ENCODE measurements at regions not wholly inside any gene's neighbourhood (a gene's known extent, or its start where the extent isn't known, plus 50 kb on each side); places are given as distances from the start of the nearest gene placed in this dataset.

- no peak overlapping the region for H3K4me2 ChIP-seq (ENCODE audit: control insufficient read depth, extremely low read depth, insufficient read depth, low read depth, low read length)
- no peaks in the 10 kb centered on the region for H3K9me3 ChIP-seq (ENCODE audit: control insufficient read depth, low read depth, low read length)
- no peak for DNase-seq (ENCODE audit: low read depth, low spot score)
- FAIRE-seq, result peak; percentile 49
- H3K9ac ChIP-seq (ENCODE audit: control insufficient read depth, extremely low read depth, insufficient read depth, low read length), result no peak overlapping the region
- dilution Hi-C loops (cut with MboI; ENCODE audit: extremely low pct_ligation_motif_present, low sequenced_read_pairs), result no loop called here
- H2AFZ ChIP-seq (ENCODE audit: control insufficient read depth, low read length), result peak overlapping the region; percentile 58
- no peaks in the 10 kb centered on the region for H4K20me1 ChIP-seq (ENCODE audit: control insufficient read depth, extremely low read depth, insufficient read depth, low read length)
- peaks cover 3% of the 10 kb centered on the region for H3K4me1 ChIP-seq (ENCODE audit: control insufficient read depth, extremely low read depth, insufficient read depth, low read length)
- H3K79me2 ChIP-seq (ENCODE audit: control insufficient read depth, insufficient read depth, low read length), result no peaks in the 10 kb centered on the region
- TF ChIP-seq CTCF (optimal IDR thresholded peaks at IDR 0.05 in 1 of 3, IDR thresholded peaks at IDR 0.05 in 1 of 3, conservative IDR thresholded peaks at IDR 0.05 in 1 of 3; ENCODE audit: extremely low read depth in 1 of 3, insufficient read depth in 2 of 3, low read length in 3 of 3) (no peak), EZH2 (IDR thresholded peaks at IDR 0.05; ENCODE audit: low read length) (no peak)
- H3K9me1 ChIP-seq (ENCODE audit: control insufficient read depth, extremely low read depth, insufficient read depth, low read length), result no peaks in the 10 kb centered on the region
- H3K36me3 ChIP-seq (ENCODE audit: control insufficient read depth in 2 of 2, extremely low read depth in 1 of 2, insufficient read depth in 2 of 2, low read length in 2 of 2), result no peaks in the 10 kb centered on the region
- no peak overlapping the region for H3K27ac ChIP-seq (ENCODE audit: control insufficient read depth, insufficient read depth, low read length)
- no peaks in the 10 kb centered on the region for H3K27me3 ChIP-seq (ENCODE audit: control insufficient read depth, extremely low read depth, insufficient read depth, low read length)
- H3K4me3 ChIP-seq (ENCODE audit: control insufficient read depth in 2 of 3, extremely low read depth in 1 of 3, insufficient read depth in 2 of 3, low read depth in 1 of 3, low read length in 3 of 3), result no peak overlapping the region
Measured at GRCh38 chr2:181123798-181124231, 143.4 kb downstream of the UBE2E3 start.

GRCh38 chr2:181124497-181124896 is 144.1 kb downstream of the UBE2E3 start:
- DNase-seq (ENCODE audit: low read depth, low spot score), result no peak
- TF ChIP-seq CTCF (optimal IDR thresholded peaks at IDR 0.05 in 1 of 3, IDR thresholded peaks at IDR 0.05 in 1 of 3, conservative IDR thresholded peaks at IDR 0.05 in 1 of 3; ENCODE audit: extremely low read depth in 1 of 3, insufficient read depth in 2 of 3, low read length in 3 of 3) (no peak), EZH2 (IDR thresholded peaks at IDR 0.05; ENCODE audit: low read length) (no peak)
- H3K4me2 ChIP-seq (ENCODE audit: control insufficient read depth, extremely low read depth, insufficient read depth, low read depth, low read length), result no peak overlapping the region
- H3K27me3 ChIP-seq (ENCODE audit: control insufficient read depth, extremely low read depth, insufficient read depth, low read length), result no peaks in the 10 kb centered on the region
- no peaks in the 10 kb centered on the region for H3K9me3 ChIP-seq (ENCODE audit: control insufficient read depth, low read depth, low read length)
- H3K36me3 ChIP-seq (ENCODE audit: control insufficient read depth in 2 of 2, extremely low read depth in 1 of 2, insufficient read depth in 2 of 2, low read length in 2 of 2), result no peaks in the 10 kb centered on the region
- peaks cover 3% of the 10 kb centered on the region for H3K4me1 ChIP-seq (ENCODE audit: control insufficient read depth, extremely low read depth, insufficient read depth, low read length)
- no peaks in the 10 kb centered on the region for H3K9me1 ChIP-seq (ENCODE audit: control insufficient read depth, extremely low read depth, insufficient read depth, low read length)
- H3K4me3 ChIP-seq (ENCODE audit: control insufficient read depth in 2 of 3, extremely low read depth in 1 of 3, insufficient read depth in 2 of 3, low read depth in 1 of 3, low read length in 3 of 3), result no peak overlapping the region
- H4K20me1 ChIP-seq (ENCODE audit: control insufficient read depth, extremely low read depth, insufficient read depth, low read length), result no peaks in the 10 kb centered on the region
- no peaks in the 10 kb centered on the region for H3K79me2 ChIP-seq (ENCODE audit: control insufficient read depth, insufficient read depth, low read length)
- dilution Hi-C loops (cut with MboI; ENCODE audit: extremely low pct_ligation_motif_present, low sequenced_read_pairs), result no loop called here
- no peak overlapping the region for H2AFZ ChIP-seq (ENCODE audit: control insufficient read depth, low read length)
- no peak for FAIRE-seq
- no peak overlapping the region for H3K9ac ChIP-seq (ENCODE audit: control insufficient read depth, extremely low read depth, insufficient read depth, low read length)
- H3K27ac ChIP-seq (ENCODE audit: control insufficient read depth, insufficient read depth, low read length), result no peak overlapping the region
